Adrenal gland (tissue), 5 donors: ENCODE measurements at regions not wholly inside any gene's neighbourhood (a gene's known extent, or its start where the extent isn't known, plus 50 kb on each side); places are given as distances from the start of the nearest gene placed in this dataset.

ENCODE experiments used
- CTCF ChIP-seq, 6 experiments: fragments of 450-650 bp in 4 of 6; fragments of 200-600 bp in 2 of 6; sonication (generic) in 1 of 6; IDR thresholded peaks; 1 replicate in 5 of 6; 2 replicates in 1 of 6; pipeline versions ENCODE4 v1.5.1 to v1.8.0; 2016 to 2021; ENCODE audit warnings: antibody characterized with exemption in 6 of 6, mild to moderate bottlenecking in 2 of 6, moderate library complexity in 1 of 6
- POLR2A ChIP-seq, 2 donors: fragments of 450-650 bp; IDR thresholded peaks; one replicate each; pipeline ENCODE4 v1.6.1; 2017; ENCODE audit warnings: antibody characterized with exemption in 2 of 2, mild to moderate bottlenecking in 2 of 2, moderate library complexity in 1 of 2
- donor health status: DM: no; HTN: no; CAD: no.

GRCh38 chr18:71134122-71134521, 845.3 kb downstream of the SOCS6 start:
- TF ChIP-seq CTCF (IDR thresholded peaks at IDR 0.05) (no peak), POLR2A (IDR thresholded peaks at IDR 0.05) (no peak)
